Esophagus muscularis mucosa (tissue), 4 donors: ENCODE measurements at regions not wholly inside any gene's neighbourhood (a gene's known extent, or its start where the extent isn't known, plus 50 kb on each side); places are given as distances from the start of the nearest gene placed in this dataset.

Experiments
- DNase-seq: peaks from one replicate; pipeline ENCODE4 v3.0.0-alpha.2; 2017; ENCODE audit errors: extremely low spot score
- H3K27ac ChIP-seq, 4 donors: fragments of 200-600 bp; sonication (generic); replicated peaks in 1 of 4; 1 replicate in 3 of 4; 2 replicates in 1 of 4; pipeline ENCODE4 v1.5.1; 2016 to 2019; ENCODE audit warnings: mild to moderate bottlenecking in 1 of 4
- H3K27me3 ChIP-seq, 4 donors: fragments of 200-600 bp; sonication (generic); one replicate each; pipeline versions ENCODE4 v1.5.1 to v1.6.0; 2016 to 2019
- H3K36me3 ChIP-seq, 4 donors: fragments of 200-600 bp; sonication (generic); one replicate each; pipeline ENCODE4 v1.5.1; 2016 to 2019
- H3K4me1 ChIP-seq, 4 donors: fragments of 200-600 bp; sonication (generic); one replicate each; pipeline ENCODE4 v1.5.1; 2016 to 2019
- H3K4me3 ChIP-seq, 4 donors: fragments of 200-600 bp; sonication (generic); 1 replicate in 2 of 4; 2 replicates in 2 of 4; pipeline ENCODE4 v1.5.1; 2016 to 2019; ENCODE audit warnings: mild to moderate bottlenecking in 4 of 4, moderate library complexity in 1 of 4
- H3K9me3 ChIP-seq, 4 donors: fragments of 200-600 bp; sonication (generic); 1 replicate in 3 of 4; 2 replicates in 1 of 4; pipeline ENCODE4 v1.5.1; 2016 to 2019
- EP300 ChIP-seq: sonication (generic); formaldehyde crosslinking; IDR thresholded peaks from one replicate; pipeline ENCODE4 v1.6.1; 2017; ENCODE audit warnings: antibody characterized with exemption
- POLR2A ChIP-seq: fragments of 450-650 bp; IDR thresholded peaks from one replicate; pipeline ENCODE4 v1.6.1; 2017; ENCODE audit warnings: antibody characterized with exemption, moderate library complexity, mild to moderate bottlenecking, low read depth
- POLR2AphosphoS5 ChIP-seq, 2 donors: sonication (generic); formaldehyde crosslinking; IDR thresholded peaks; one replicate each; pipeline ENCODE4 v1.6.1; 2017; ENCODE audit warnings: antibody characterized with exemption in 2 of 2
- WGBS: methylation state at CpG from one replicate; pipeline ENCODE4 v1.1.5; 2018; 5-methylcytosine and 5-hydroxymethylcytosine counted together
- intact Hi-C: fragments of 100-400 bp; cut with DNase I; formaldehyde crosslinking; loops from one replicate; pipeline ENCODE4 v1.15.1; 2023
- TF ChIP-seq, protein P1 (sequence below), 3 experiments: fragments of 200-600 bp in 2 of 3; fragments of 450-650 bp in 1 of 3; sonication (generic) in 2 of 3; IDR thresholded peaks; one replicate each; pipeline ENCODE4 v1.5.1; 2017 to 2019; ENCODE audit warnings: antibody characterized with exemption in 3 of 3, mild to moderate bottlenecking in 2 of 3, moderate library complexity in 1 of 3

DNA sequence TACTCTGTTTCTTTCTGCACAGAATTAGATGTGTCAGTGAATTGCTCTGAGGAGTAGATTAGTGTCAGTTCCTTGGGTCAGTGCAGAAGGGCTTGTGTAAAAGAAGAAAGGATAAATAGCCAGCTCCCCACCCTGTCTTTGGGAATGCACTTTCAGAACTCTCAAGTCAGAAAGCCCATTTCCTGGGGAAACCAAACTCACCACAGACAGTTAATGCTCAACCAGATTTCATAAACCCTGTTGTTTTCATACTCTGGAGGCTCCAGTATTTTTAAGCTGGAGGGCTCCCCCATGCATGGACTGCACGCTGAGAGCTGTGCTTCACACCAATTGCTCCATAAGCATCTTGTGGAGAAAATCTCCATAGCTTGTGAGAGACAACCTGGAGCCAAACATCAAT lies 449.7 kb downstream of the CDH26 start:
- 60% methylated on average over 1 of the region's 1 CpG for WGBS
- no peak overlapping the region for H3K27ac ChIP-seq
- no peaks in the 10 kb centered on the region for H3K36me3 ChIP-seq
- no peaks in the 10 kb centered on the region for H3K27me3 ChIP-seq
- no peak for TF ChIP-seq EP300
- TF ChIP-seq, protein P1, sequence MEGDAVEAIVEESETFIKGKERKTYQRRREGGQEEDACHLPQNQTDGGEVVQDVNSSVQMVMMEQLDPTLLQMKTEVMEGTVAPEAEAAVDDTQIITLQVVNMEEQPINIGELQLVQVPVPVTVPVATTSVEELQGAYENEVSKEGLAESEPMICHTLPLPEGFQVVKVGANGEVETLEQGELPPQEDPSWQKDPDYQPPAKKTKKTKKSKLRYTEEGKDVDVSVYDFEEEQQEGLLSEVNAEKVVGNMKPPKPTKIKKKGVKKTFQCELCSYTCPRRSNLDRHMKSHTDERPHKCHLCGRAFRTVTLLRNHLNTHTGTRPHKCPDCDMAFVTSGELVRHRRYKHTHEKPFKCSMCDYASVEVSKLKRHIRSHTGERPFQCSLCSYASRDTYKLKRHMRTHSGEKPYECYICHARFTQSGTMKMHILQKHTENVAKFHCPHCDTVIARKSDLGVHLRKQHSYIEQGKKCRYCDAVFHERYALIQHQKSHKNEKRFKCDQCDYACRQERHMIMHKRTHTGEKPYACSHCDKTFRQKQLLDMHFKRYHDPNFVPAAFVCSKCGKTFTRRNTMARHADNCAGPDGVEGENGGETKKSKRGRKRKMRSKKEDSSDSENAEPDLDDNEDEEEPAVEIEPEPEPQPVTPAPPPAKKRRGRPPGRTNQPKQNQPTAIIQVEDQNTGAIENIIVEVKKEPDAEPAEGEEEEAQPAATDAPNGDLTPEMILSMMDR (IDR thresholded peaks at IDR 0.05) = no peak
- TF ChIP-seq POLR2A = no peak
- no peak for TF ChIP-seq POLR2AphosphoS5 (IDR thresholded peaks at IDR 0.05)
- no peak overlapping the region for H3K4me3 ChIP-seq
- DNase-seq = no peak
- intact Hi-C loops = no loop called here
- no peaks in the 10 kb centered on the region for H3K9me3 ChIP-seq
- H3K4me1 ChIP-seq = no peaks in the 10 kb centered on the region

- intact Hi-C loops = no loop called here
- H3K4me3 ChIP-seq = no peak overlapping the region
- H3K27me3 ChIP-seq = no peaks in the 10 kb centered on the region
- H3K27ac ChIP-seq = no peak overlapping the region
- no peaks in the 10 kb centered on the region for H3K4me1 ChIP-seq
- TF ChIP-seq POLR2A (no peak), EP300 (no peak), POLR2AphosphoS5 (IDR thresholded peaks at IDR 0.05) (no peak)
- TF ChIP-seq, protein P1 (IDR thresholded peaks at IDR 0.05) = no peak
- 73% methylated on average over 4 of the region's 4 CpGs for WGBS
- no peaks in the 10 kb centered on the region for H3K36me3 ChIP-seq
- no peaks in the 10 kb centered on the region for H3K9me3 ChIP-seq
- DNase-seq = no peak
Observed at GRCh38 chr20:60408435-60408834, 450.2 kb downstream of the CDH26 start.

DNA sequence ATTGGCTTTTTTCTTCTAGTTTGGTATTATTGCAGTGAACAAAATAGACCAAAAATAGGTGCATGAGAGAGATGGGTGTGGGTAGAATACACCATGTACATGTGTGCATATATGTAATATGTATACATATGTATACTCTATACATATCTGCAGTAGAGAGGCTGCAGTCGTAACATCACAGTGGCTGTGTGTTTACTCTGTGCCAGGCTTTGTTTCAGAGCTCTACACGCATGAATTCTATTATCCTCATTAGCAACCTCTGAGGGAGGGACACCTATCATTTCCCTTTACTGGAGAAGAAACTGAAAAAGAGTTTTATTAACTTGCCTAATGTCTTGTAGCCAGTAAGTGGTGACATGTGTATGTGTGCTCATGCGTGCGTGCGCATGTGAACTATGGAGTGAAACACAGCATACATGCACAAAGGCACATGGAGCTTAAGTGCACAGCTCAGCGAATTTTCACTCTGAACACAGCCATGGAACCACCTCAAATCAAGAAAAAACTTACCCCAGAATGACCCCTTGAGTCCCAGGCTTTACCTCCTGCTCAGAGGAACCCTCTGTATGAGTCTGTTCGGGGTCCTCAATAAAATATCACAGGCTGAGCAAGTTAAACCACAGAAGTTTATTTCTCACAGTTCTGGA lies 452.5 kb downstream of the CDH26 start:
- intact Hi-C loops = no loop called here
- Histone ChIP-seq H3K27me3 (no peaks in the 10 kb centered on the region), H3K27ac (no peak overlapping the region), H3K4me3 (no peak overlapping the region), H3K4me1 (no peaks in the 10 kb centered on the region), H3K36me3 (no peaks in the 10 kb centered on the region), H3K9me3 (no peaks in the 10 kb centered on the region)
- TF ChIP-seq, protein P1 (IDR thresholded peaks at IDR 0.05) = no peak
- TF ChIP-seq POLR2A (no peak), EP300 (no peak), POLR2AphosphoS5 (IDR thresholded peaks at IDR 0.05) (no peak)
- 85% methylated on average over 7 of the region's 7 CpGs for WGBS
- DNase-seq = peak; percentile 37

GRCh38 chr20:60411813-60412212 lies 453.6 kb downstream of the CDH26 start:
- no peaks in the 10 kb centered on the region for H3K9me3 ChIP-seq
- H3K36me3 ChIP-seq = no peaks in the 10 kb centered on the region
- H3K4me1 ChIP-seq = no peaks in the 10 kb centered on the region
- no peak overlapping the region for H3K27ac ChIP-seq
- no peak overlapping the region for H3K4me3 ChIP-seq
- peak; percentile 77 for DNase-seq
- 87% methylated on average over 8 of the region's 8 CpGs for WGBS
- H3K27me3 ChIP-seq = no peaks in the 10 kb centered on the region
- TF ChIP-seq, protein P1 (IDR thresholded peaks at IDR 0.05) = no peak
- TF ChIP-seq POLR2A = no peak
- no peak for TF ChIP-seq POLR2AphosphoS5 (IDR thresholded peaks at IDR 0.05)
- no peak for TF ChIP-seq EP300
- intact Hi-C loops = no loop called here

DNA sequence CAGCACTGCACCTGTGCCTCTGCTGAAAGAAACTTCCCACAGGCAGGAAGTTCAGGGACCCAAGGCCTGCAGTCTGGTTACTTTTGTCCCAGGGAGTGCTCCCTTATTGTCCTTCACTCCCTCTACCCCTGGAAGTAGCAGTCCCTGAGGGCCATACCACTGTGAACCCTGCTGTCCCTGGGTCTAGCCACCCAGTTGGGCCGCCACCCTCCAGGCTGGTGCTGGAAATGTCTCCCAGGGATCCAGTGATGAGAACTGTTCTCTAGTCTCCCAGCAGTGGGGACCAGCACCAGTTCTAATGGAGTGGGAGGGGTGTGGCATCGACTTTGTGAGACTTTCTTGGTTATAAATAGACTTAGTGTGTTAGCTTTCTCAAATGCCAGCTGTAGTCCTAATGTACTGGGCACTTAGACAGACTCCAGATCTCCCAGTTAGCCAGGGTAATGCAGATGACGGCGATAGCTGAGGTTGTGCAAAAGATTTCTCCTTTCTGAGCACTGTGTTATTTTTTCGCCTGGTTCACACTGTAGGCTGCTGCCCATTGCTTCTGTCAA lies 462.5 kb downstream of the CDH26 start:
- intact Hi-C loops = no loop called here
- TF ChIP-seq POLR2A = no peak
- TF ChIP-seq, protein P1 (IDR thresholded peaks at IDR 0.05) = no peak
- no peak for TF ChIP-seq POLR2AphosphoS5 (IDR thresholded peaks at IDR 0.05)
- no peak for TF ChIP-seq EP300
- DNase-seq = no peak
- Histone ChIP-seq H3K4me3 (no peak overlapping the region), H3K9me3 (no peaks in the 10 kb centered on the region), H3K4me1 (no peaks in the 10 kb centered on the region), H3K27ac (no peak overlapping the region), H3K36me3 (no peaks in the 10 kb centered on the region), H3K27me3 (no peaks in the 10 kb centered on the region)
- WGBS = 75% methylated on average over 5 of the region's 5 CpGs
